ENCODE measurements at regions not wholly inside any gene's neighbourhood (a gene's known extent, or its start where the extent isn't known, plus 50 kb on each side); places are given as distances from the start of the nearest gene placed in this dataset.

DNA sequence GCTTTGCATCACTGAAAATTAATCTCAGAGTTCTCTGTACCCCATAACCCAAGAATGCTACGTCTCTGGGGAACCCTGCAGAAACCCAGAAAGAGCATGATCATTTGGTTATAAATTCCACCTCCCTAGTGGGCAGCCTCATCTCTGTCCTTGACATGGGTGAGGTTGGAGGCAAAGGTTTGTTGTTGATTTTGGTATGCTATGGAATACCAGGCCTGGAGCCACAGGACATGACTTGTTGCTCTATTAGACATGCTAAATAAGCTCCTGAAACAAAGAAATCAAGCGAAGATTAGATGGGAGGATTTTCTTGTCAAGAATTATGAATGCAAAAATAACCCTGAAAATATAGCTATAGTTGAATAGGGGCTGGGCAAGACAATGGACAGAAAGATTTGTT, 197.4 kb upstream of the CAMK1G start:
- no peak overlapping the region for H3K27ac ChIP-seq
- TF ChIP-seq, protein P1, sequence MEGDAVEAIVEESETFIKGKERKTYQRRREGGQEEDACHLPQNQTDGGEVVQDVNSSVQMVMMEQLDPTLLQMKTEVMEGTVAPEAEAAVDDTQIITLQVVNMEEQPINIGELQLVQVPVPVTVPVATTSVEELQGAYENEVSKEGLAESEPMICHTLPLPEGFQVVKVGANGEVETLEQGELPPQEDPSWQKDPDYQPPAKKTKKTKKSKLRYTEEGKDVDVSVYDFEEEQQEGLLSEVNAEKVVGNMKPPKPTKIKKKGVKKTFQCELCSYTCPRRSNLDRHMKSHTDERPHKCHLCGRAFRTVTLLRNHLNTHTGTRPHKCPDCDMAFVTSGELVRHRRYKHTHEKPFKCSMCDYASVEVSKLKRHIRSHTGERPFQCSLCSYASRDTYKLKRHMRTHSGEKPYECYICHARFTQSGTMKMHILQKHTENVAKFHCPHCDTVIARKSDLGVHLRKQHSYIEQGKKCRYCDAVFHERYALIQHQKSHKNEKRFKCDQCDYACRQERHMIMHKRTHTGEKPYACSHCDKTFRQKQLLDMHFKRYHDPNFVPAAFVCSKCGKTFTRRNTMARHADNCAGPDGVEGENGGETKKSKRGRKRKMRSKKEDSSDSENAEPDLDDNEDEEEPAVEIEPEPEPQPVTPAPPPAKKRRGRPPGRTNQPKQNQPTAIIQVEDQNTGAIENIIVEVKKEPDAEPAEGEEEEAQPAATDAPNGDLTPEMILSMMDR (IDR thresholded peaks at IDR 0.05) = no peak
- TF ChIP-seq ZFX (IDR thresholded peaks at IDR 0.05; ENCODE audit: borderline replicate concordance) = no peak

DNA sequence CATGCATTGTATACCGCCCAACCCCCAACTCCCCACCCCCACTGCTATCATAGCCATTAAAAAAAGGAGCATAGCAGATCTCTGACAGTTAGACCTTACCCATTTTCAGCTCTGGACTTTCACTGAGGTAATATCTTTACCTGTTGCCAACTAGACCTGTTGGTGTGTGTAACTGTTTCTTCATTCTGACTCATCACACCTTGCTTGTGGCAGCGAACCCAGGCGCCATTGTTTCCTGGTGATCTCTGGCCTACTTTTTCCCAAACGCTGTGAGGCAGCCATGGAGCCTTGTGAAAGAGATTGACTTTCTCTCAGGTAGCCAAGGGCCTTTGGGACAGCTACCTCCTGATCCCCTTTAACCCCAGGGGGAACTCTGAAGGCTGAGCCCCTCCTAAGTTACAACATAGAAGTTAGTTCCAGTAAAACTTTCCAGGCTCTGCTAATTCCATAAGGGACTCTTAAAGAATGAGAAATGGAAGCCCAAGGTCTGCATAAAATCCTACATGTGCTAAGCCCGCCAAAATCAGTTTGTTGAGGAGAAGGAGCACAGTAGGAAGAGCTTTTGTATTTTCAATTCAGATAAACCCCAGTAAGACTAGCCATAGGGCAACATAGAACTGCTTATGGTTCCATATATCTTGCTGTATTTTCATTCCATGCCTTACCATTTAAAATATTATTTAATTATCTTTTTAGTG, 196.1 kb upstream of the CAMK1G start:
- no peak for TF ChIP-seq ZFX (IDR thresholded peaks at IDR 0.05; ENCODE audit: borderline replicate concordance)
- TF ChIP-seq, protein P1 (IDR thresholded peaks at IDR 0.05) = no peak
- no peak overlapping the region for H3K27ac ChIP-seq

DNA sequence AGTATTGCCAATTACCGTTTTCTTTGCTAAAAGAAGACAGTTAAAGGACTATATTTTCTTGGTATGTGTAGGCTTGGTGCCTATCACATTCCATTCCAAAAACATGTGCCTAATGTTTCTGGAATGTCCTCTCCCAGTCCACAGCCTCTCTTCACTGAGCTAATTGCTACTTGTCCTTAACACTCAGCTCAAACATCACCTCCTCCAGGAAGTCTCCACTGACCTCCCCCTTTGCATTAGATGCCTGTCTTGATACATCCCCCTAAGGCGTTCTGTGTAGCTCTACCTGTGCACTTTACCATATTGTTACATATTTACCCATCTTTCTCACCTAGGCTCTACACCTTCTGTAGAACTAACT, 195.6 kb upstream of the CAMK1G start:
- TF ChIP-seq, protein P1 (IDR thresholded peaks at IDR 0.05) = no peak
- TF ChIP-seq ZFX (IDR thresholded peaks at IDR 0.05; ENCODE audit: borderline replicate concordance) = no peak
- no peak overlapping the region for H3K27ac ChIP-seq

- H3K27ac ChIP-seq = no peak overlapping the region
- TF ChIP-seq, protein P1 (IDR thresholded peaks at IDR 0.05) = no peak
- no peak for TF ChIP-seq ZFX (IDR thresholded peaks at IDR 0.05; ENCODE audit: borderline replicate concordance)
Observed at GRCh38 chr1:209388358-209388757, 195.2 kb upstream of the CAMK1G start.

DNA sequence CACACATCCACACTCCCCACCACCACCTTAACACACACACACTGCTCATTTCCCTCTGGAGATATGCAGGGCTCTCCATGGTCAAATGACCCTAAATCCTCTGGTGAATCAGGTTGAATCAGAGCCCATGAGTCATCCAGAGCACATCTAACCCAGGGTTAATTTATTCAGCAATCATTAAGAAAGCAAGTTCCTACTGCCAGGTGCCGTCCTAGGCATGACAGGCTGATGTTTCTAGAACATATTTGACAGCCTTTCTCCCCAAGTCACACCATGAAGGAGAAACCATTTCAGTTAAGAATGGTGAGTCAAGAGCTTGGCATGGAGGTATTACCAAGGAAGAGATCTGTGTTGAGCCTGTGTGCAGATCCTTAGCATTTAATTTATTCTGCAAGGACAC, 194.3 kb upstream of the CAMK1G start:
- no peak overlapping the region for H3K27ac ChIP-seq
- TF ChIP-seq, protein P1 (IDR thresholded peaks at IDR 0.05) = no peak
- no peak for TF ChIP-seq ZFX (IDR thresholded peaks at IDR 0.05; ENCODE audit: borderline replicate concordance)

GRCh38 chr1:209389975-209390374, 193.5 kb upstream of the CAMK1G start:
- no peak for TF ChIP-seq ZFX (IDR thresholded peaks at IDR 0.05; ENCODE audit: borderline replicate concordance)
- TF ChIP-seq, protein P1 (IDR thresholded peaks at IDR 0.05) = no peak
- no peak overlapping the region for H3K27ac ChIP-seq

- TF ChIP-seq ZFX (IDR thresholded peaks at IDR 0.05; ENCODE audit: borderline replicate concordance) = no peak
- TF ChIP-seq, protein P1 (IDR thresholded peaks at IDR 0.05) = no peak
- H3K27ac ChIP-seq = no peak overlapping the region
Observed at GRCh38 chr1:209390764-209391163, 192.8 kb upstream of the CAMK1G start.
